HG02623 (cell line): ENCODE measurements at regions not wholly inside any gene's neighbourhood (a gene's known extent, or its start where the extent isn't known, plus 50 kb on each side); places are given as distances from the start of the nearest gene placed in this dataset.
A peak's percentile ranks its signal among the peaks of the same experiment; 100 is the strongest.

ENCODE experiments used
- ATAC-seq: cut with Tn5 transposase; IDR thresholded peaks from one replicate; pipeline ENCODE4 v1.9.1; 2021; ENCODE audit warnings: moderate library complexity; ENCODE audit not compliant: unreplicated experiment

DNA sequence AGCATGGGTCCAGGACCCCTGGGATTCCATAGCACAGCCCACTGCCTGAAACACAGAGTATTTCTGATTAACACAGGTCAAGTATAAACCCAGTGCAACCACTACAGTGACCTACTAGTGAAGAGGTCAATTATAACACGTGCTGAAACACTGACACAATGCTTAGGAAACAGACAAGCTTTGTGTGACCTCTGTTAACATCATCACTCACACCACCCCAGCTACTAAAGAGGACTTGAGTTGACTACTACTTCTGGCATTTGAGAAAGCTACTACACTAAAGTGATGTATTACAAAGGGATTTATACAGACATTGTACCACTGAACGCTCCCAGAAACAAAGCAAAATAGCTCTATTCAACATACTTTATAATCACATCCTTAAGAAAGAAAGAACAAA is 1935.9 kb upstream of the PCDH20 start:
- no peak for ATAC-seq

DNA sequence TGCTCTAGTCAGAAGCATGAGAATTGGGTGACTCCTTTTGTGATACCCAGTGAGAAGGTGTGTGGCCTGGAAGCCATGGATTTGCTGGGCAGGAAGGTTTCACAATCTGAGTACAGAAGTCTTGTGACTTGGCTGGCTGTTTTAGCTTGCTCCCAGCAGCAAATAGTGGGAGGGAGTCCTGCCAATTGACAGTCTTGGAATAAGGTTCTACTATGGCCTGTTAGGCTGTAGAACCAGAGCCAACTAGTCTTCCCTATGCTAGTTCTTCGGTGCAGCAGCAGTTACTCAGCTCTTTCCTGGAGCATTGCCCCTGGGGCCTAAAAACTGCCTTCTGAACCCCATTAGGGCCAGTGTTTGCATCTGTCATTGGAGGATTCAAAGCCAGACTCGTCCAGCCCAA is 1935.4 kb upstream of the PCDH20 start:
- ATAC-seq, result no peak

DNA sequence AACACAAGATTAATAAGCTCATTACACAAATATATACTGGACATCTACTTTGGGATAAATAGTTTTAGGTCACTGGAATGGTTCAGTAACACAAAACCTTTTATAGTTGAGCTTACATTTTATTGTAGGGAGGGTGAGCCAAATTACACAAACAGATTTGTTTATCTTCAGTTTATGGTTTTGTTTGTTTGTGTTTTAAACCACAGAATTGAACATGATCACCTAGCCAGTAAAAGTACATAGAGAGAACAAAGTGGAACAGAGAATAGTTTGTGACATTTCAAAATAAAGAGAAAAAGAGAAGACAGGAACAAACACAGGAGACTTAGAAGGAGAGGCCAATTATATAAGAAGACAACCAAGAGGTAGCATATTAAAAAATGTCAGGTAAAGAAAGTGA is 1930.2 kb upstream of the PCDH20 start:
- no peak for ATAC-seq

DNA sequence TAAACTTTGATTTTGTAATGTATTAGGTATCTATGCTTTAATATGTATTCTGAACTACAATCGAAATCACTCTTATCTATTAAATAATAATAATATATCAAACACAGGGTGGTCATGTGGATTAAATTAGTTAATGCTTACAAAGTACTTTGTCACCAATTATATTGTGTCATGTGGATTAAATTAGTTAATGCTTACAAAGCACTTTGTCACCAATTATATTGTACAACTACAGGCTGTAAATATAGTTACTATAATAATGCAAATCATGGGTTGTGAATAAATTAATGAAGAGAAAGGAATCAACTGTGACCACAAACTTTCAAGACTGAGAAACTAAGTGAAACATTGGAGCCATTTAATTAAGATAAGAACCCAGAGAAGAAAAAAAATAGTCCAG is 1929.1 kb upstream of the PCDH20 start:
- ATAC-seq, result no peak

DNA sequence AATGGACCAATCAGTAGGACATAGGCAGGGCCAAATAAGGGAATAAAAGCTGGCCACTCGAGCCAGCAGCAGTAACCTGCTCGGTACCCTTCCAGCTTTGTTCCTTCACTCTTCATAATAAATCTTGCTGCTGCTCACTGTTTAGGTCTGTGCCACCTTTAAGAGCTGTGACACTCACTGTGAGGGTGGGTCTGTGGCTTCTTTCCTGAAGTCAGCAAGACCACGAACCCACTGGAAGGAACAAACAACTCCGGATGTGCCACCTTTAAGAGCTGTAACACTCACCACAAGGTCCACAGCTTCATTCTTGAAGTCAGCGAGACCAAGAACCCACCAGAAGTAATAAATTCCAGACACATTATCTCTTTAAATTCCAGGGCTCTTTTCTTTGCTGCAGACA is 1922.3 kb upstream of the PCDH20 start:
- no peak for ATAC-seq

- ATAC-seq, result no peak
These were observed 1921.4 kb upstream of the PCDH20 start for GRCh38 chr13:63337041-63337440.

DNA sequence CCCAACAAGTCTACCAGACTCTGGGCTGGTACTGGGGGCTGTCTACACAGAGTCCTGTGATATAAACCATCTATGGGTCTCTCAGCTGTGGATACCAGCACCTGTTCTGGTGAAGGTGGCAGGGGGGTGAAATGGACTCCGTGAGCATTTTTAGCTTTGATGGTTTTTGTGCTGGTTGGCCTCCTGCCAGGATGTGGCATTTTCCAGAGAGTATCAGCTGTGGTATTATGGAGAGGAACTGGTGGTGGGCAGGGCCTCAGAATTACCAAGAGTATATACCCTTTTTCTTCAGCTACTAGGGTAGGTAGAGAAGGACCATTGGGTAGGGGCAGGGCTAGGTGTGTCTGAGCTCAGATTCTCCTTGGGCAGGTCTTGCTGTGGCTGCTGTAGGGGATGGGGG is 1920.9 kb upstream of the PCDH20 start:
- no peak for ATAC-seq

DNA sequence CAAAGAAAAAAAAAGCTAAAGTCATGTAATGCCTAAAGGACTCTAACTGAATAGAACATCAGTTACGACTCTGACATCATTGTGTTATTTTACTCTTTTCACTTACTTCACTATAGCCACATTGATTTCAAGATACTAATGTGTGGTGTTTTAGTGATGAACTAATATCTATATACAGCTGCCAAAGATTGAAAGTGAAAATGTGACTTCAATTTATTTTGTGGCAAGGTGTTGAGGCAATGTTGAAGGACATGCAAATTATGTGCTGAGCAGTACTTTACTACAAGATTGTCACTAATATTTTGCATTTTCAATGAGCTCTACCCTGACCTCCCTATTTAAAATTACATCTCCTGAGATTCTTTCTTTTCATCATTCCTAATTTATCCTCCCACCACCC is 1911.9 kb upstream of the PCDH20 start:
- ATAC-seq, result no peak

GRCh38 chr13:63323441-63323840 is 1907.8 kb upstream of the PCDH20 start:
- ATAC-seq, result no peak

GRCh38 chr13:63311587-63311986 is 1895.9 kb upstream of the PCDH20 start:
- no peak for ATAC-seq

DNA sequence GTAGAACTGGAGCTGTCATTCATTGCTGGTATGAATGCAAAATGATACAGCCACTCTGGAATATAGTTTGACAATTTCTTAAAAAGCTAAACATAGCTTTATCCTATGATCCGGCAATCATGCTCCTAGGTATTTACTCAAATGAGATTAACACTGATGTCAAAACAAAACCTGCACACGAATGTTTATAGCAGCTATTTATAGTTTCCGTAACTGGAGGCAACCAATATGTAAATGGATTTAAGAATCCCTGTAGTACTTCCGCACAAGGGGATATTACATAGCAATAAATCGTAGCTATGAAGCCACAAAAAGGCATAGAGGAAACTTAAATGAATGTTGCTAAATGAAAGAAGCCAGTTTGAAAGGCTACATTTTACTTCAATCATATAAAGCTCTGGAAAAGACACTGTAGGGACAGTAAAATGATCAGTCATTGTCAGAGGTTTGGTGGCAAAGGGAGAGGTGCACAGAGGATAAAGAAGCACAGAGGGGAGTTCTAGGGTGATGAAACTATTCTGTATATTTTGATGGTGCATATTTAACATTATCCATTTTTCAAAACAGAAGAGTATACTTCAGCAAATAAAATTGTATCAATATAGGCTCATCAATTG is 1893.0 kb upstream of the PCDH20 start:
- ATAC-seq, result no peak

DNA sequence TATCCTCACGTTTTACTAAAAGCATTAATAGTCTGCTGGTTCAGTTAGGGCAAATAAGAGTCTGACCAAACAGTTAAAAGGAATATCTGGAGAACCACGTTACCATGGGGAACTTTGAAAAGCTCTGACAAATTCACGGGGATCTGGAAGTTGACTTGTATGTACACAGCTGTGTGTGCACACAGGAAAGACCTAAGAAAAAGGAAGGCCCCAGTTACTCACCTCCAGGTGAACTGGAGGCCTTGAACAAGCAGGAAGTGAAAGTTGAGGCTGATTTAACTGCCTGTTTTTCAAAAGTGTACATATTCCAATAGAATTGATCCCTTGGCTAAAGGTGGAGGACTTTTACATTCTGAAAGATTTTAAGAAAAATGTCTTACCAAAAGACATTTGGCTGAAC is 1891.6 kb upstream of the PCDH20 start:
- peak; percentile 66 for ATAC-seq

GRCh38 chr13:63305641-63306133 is 1890.0 kb upstream of the PCDH20 start:
- no peak for ATAC-seq

GRCh38 chr13:63304497-63304896 is 1888.8 kb upstream of the PCDH20 start:
- no peak for ATAC-seq

GRCh38 chr13:63299866-63300394 is 1884.3 kb upstream of the PCDH20 start:
- no peak for ATAC-seq

DNA sequence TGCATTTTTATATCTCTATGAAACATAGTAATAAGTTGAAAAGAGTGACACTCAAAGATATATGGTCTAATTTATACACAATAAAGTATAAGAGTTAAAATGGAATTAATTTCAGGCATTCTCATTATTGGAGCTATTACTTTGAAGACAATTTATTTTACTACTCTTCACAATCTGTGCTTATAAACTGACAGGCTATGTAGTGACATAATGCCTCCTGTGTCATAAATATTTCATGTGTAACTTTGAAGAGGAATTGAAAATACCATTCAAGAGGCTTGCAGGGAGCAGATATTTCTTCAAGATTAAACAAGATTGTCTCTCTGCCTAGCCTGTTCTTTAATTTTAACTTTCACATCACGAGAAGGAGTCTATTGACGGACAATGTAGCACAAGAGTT is 1881.5 kb upstream of the PCDH20 start:
- ATAC-seq, result no peak

DNA sequence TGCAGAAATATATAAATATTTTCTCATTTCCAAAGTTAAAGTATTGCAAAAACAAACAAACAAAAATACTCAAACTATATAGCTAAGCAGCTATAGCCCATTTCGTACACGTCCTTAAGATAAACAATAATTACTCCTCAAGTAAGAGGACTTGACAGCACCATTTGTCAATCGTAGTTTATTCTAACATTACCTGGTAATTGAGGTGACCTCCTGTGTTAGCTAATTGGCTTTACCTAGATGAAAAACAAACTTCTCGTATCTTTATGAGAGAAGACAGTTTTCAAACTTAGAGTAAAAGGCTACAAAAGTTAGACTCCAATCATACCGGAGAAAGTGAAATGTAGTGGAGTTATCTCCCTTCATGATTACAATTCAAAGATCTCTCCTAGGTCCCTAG is 1876.1 kb upstream of the PCDH20 start:
- ATAC-seq, result no peak

- ATAC-seq, result no peak
These were observed 1872.9 kb upstream of the PCDH20 start for GRCh38 chr13:63288576-63288975.

- ATAC-seq, result no peak
These were observed 1872.3 kb upstream of the PCDH20 start for GRCh38 chr13:63287926-63288325.

DNA sequence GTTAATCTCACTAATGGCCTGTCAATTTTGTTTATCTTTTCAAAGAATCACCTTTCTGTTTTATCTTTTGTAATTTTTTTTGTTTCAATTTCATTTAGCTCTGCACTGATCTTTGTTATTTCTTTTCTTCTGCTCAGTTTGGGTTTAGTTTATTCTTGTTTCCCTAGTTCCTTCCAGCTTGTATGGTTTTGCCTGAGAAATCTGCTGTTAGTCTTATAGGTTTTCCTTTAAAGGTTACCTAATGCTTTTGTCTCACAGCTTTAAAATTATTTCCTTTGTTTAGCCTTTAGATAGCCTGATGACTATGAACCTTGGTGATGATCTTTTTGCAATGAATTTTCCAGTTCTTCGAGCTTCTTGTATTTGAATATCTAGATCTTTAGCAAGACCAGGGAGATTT is 1869.8 kb upstream of the PCDH20 start:
- ATAC-seq, result no peak

- ATAC-seq, result no peak
These were observed 1863.5 kb upstream of the PCDH20 start for GRCh38 chr13:63279136-63279535.

- no peak for ATAC-seq
These were observed 1859.1 kb upstream of the PCDH20 start for GRCh38 chr13:63274772-63275171.
